Prostate gland (tissue), 2 donors: ENCODE measurements at regions not wholly inside any gene's neighbourhood (a gene's known extent, or its start where the extent isn't known, plus 50 kb on each side); places are given as distances from the start of the nearest gene placed in this dataset.

Source experiments
- CTCF ChIP-seq, 4 experiments: fragments of 200-600 bp in 2 of 4; fragments of 450-650 bp in 2 of 4; sonication (generic) in 2 of 4; IDR thresholded peaks; 1 replicate in 3 of 4; 2 replicates in 1 of 4; pipeline ENCODE4 v1.5.1; 2016 to 2019; ENCODE audit warnings: antibody characterized with exemption in 4 of 4, mild to moderate bottlenecking in 2 of 4, moderate library complexity in 2 of 4
- POLR2A ChIP-seq: fragments of 450-650 bp; IDR thresholded peaks from one replicate; pipeline ENCODE4 v1.6.1; 2016; ENCODE audit warnings: antibody characterized with exemption, mild to moderate bottlenecking
- POLR2AphosphoS5 ChIP-seq: sonication (generic); formaldehyde crosslinking; IDR thresholded peaks from one replicate; pipeline ENCODE4 v1.6.1; 2017; ENCODE audit warnings: antibody characterized with exemption

GRCh38 chr15:98282656-98283332 is 322.3 kb downstream of the ARRDC4 start:
- TF ChIP-seq CTCF (IDR thresholded peaks at IDR 0.05) (no peak), POLR2A (no peak), POLR2AphosphoS5 (no peak)
